HEK293 (cell line): ENCODE measurements at regions not wholly inside any gene's neighbourhood (a gene's known extent, or its start where the extent isn't known, plus 50 kb on each side); places are given as distances from the start of the nearest gene placed in this dataset.

Experiments
- CTCF ChIP-seq: fragments of 450-650 bp; formaldehyde crosslinking; IDR thresholded peaks from 2 replicates; pipeline ENCODE4 v1.5.1; 2016; ENCODE audit warnings: missing biosample characterization, missing genetic modification characterization
- KLF8 ChIP-seq: fragments of 450-650 bp; formaldehyde crosslinking; IDR thresholded peaks from 2 replicates; pipeline ENCODE4 v1.5.1; 2016; ENCODE audit warnings: missing biosample characterization, missing genetic modification characterization
- REST ChIP-seq: fragments of 450-650 bp; formaldehyde crosslinking; IDR thresholded peaks from 2 replicates; pipeline ENCODE4 v1.5.1; 2016; ENCODE audit warnings: missing biosample characterization, missing genetic modification characterization
- SCRT1 ChIP-seq: fragments of 450-650 bp; formaldehyde crosslinking; IDR thresholded peaks from 2 replicates; pipeline ENCODE4 v1.5.1; 2016; ENCODE audit warnings: missing biosample characterization, missing genetic modification characterization, borderline replicate concordance
- TCF7L2 ChIP-seq: IDR thresholded peaks from 2 replicates; pipeline ENCODE4 v1.6.1; 2011; ENCODE audit warnings: low read depth, mild to moderate bottlenecking, inconsistent platforms, low read length, moderate library complexity, borderline replicate concordance
- ZBTB17 ChIP-seq: fragments of 450-650 bp; formaldehyde crosslinking; IDR thresholded peaks from 2 replicates; pipeline ENCODE4 v1.5.1; 2016; ENCODE audit warnings: missing biosample characterization, missing genetic modification characterization
- ZBTB7A ChIP-seq: fragments of 450-650 bp; formaldehyde crosslinking; IDR thresholded peaks from 2 replicates; pipeline ENCODE4 v1.5.1; 2016; ENCODE audit warnings: low read depth, missing biosample characterization, missing genetic modification characterization
- ZNF112 ChIP-seq: fragments of 450-650 bp; formaldehyde crosslinking; IDR thresholded peaks from 2 replicates; pipeline ENCODE4 v1.5.0; 2017; ENCODE audit warnings: missing biosample characterization, missing genetic modification characterization
- ZNF157 ChIP-seq: fragments of 450-650 bp; formaldehyde crosslinking; IDR thresholded peaks from 2 replicates; pipeline ENCODE4 v1.5.1; 2016; ENCODE audit warnings: missing biosample characterization, missing genetic modification characterization
- ZNF174 ChIP-seq: fragments of 450-650 bp; formaldehyde crosslinking; IDR thresholded peaks from 2 replicates; pipeline ENCODE4 v1.5.0; 2017; ENCODE audit warnings: missing biosample characterization, mild to moderate bottlenecking, missing genetic modification characterization
- ZNF292 ChIP-seq: fragments of 450-650 bp; formaldehyde crosslinking; IDR thresholded peaks from 2 replicates; pipeline ENCODE4 v1.5.1; 2016; ENCODE audit warnings: low read depth, missing biosample characterization, missing genetic modification characterization, borderline replicate concordance
- ZNF302 ChIP-seq: fragments of 450-650 bp; formaldehyde crosslinking; IDR thresholded peaks from 2 replicates; pipeline ENCODE4 v1.5.1; 2016; ENCODE audit warnings: missing biosample characterization, missing genetic modification characterization, low read depth
- ZNF639 ChIP-seq: fragments of 450-650 bp; formaldehyde crosslinking; IDR thresholded peaks from 2 replicates; pipeline ENCODE4 v1.5.1; 2016; ENCODE audit warnings: missing biosample characterization, missing genetic modification characterization
- ZNF785 ChIP-seq: fragments of 450-650 bp; formaldehyde crosslinking; IDR thresholded peaks from 2 replicates; pipeline ENCODE4 v1.5.1; 2016; ENCODE audit warnings: missing biosample characterization, missing genetic modification characterization

GRCh38 chr4:121221608-121222007 lies 57.5 kb upstream of the TNIP3 start:
- TF ChIP-seq ZNF292 (tag by site-specific recombination): no peak
- no peak for TF ChIP-seq SCRT1 (tag by site-specific recombination)
- no peak for TF ChIP-seq REST (tag by site-specific recombination)
- TF ChIP-seq ZNF785 (tag by site-specific recombination): no peak
- TF ChIP-seq ZBTB7A (tag by site-specific recombination): no peak
- TF ChIP-seq ZNF639: no peak
- no peak for TF ChIP-seq ZNF157 (tag by site-specific recombination)
- no peak for TF ChIP-seq CTCF (tag by site-specific recombination)
- TF ChIP-seq ZBTB17 (tag by site-specific recombination): no peak
- no peak for TF ChIP-seq TCF7L2
- TF ChIP-seq KLF8 (tag by site-specific recombination): no peak
- no peak for TF ChIP-seq ZNF302 (tag by site-specific recombination)
- no peak for TF ChIP-seq ZNF112 (tag by site-specific recombination)
- TF ChIP-seq ZNF174: no peak
